RWPE2 (cell line): ENCODE measurements at regions not wholly inside any gene's neighbourhood (a gene's known extent, or its start where the extent isn't known, plus 50 kb on each side); places are given as distances from the start of the nearest gene placed in this dataset.

Experiments
- ATAC-seq: fragments of 200-7000 bp; cut with Tn5 transposase; 3 replicates; pipeline ENCODE4 v1.9.1; 2021; ENCODE audit warnings: low read depth
- DNase-seq: peaks from one replicate; pipeline ENCODE4 v3.0.0-alpha.2; 2020; ENCODE audit warnings: low spot score
- H3K27ac ChIP-seq: fragments of 450-650 bp; 2 replicates; pipeline ENCODE4 v1.5.1; 2017; ENCODE audit warnings: mild to moderate bottlenecking; ENCODE audit not compliant: poor library complexity, severe bottlenecking
- H3K27me3 ChIP-seq: fragments of 250-450 bp; sonication (Bioruptor Pico); 2 replicates; pipeline ENCODE4 v1.5.1; 2021; ENCODE audit warnings: mild to moderate bottlenecking, moderate library complexity; ENCODE audit not compliant: insufficient read depth, poor library complexity, severe bottlenecking
- H3K36me3 ChIP-seq: fragments of 250-450 bp; sonication (Bioruptor Pico); 2 replicates; pipeline ENCODE4 v1.5.1; 2020; ENCODE audit warnings: low read depth, mild to moderate bottlenecking, moderate library complexity
- H3K4me1 ChIP-seq: fragments of 250-450 bp; sonication (Bioruptor Pico); 2 replicates; pipeline ENCODE4 v1.5.1; 2021; ENCODE audit warnings: mild to moderate bottlenecking, moderate library complexity; ENCODE audit not compliant: insufficient read depth, poor library complexity, severe bottlenecking
- H3K4me3 ChIP-seq: fragments of 250-450 bp; sonication (Bioruptor Pico); 2 replicates; pipeline ENCODE4 v1.5.1; 2021; ENCODE audit warnings: mild to moderate bottlenecking, moderate library complexity; ENCODE audit not compliant: severe bottlenecking
- H3K9me3 ChIP-seq: fragments of 250-450 bp; sonication (Bioruptor Pico); 2 replicates; pipeline ENCODE4 v1.5.1; 2021; ENCODE audit warnings: mild to moderate bottlenecking, moderate library complexity; ENCODE audit not compliant: severe bottlenecking
- CTCF ChIP-seq: fragments of 450-650 bp; IDR thresholded peaks from one replicate; pipeline ENCODE4 v1.5.1; 2017; ENCODE audit warnings: mild to moderate bottlenecking, moderate library complexity; ENCODE audit not compliant: poor library complexity, severe bottlenecking

GRCh38 chr9:34830068-34830467, 120.1 kb upstream of the CCL21 start:
- no peak overlapping the region for H3K4me3 ChIP-seq
- DNase-seq: no peak
- no peak overlapping the region for H3K27ac ChIP-seq
- no peak for TF ChIP-seq CTCF
- H3K27me3 ChIP-seq: no peaks in the 10 kb centered on the region
- ATAC-seq: no peak
- no peaks in the 10 kb centered on the region for H3K4me1 ChIP-seq
- H3K9me3 ChIP-seq: no peaks in the 10 kb centered on the region
- no peaks in the 10 kb centered on the region for H3K36me3 ChIP-seq

DNA sequence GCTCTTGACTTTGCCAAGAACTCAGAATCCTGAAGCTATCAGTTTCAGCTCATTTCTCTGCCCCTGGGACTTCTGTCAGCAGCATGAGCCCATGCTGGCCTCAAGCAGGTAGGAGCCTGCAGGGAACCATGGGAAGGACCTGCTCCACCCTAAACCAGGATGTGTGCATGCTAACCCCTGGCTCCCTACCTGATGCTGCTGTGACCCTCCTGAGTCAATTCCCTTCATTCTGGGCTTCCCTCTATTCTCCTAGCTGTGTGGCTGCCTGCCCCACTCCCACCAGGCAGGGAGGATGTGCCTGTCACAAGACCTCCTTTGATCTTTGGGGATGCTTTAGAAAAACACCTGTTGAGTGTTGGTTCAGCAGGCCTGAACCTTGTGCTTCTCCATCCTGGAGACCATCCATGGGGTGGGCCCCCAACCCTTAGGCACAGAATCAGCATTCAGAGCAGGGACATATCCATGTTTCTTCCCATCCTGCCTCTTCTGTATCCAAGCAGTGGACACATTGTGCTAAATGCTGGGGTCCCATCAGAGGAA, 117.1 kb upstream of the CCL21 start:
- TF ChIP-seq CTCF: no peak
- H3K27ac ChIP-seq: no peak overlapping the region
- no peaks in the 10 kb centered on the region for H3K4me1 ChIP-seq
- no peaks in the 10 kb centered on the region for H3K9me3 ChIP-seq
- ATAC-seq: no peak
- no peak overlapping the region for H3K4me3 ChIP-seq
- no peak for DNase-seq
- no peaks in the 10 kb centered on the region for H3K27me3 ChIP-seq
- no peaks in the 10 kb centered on the region for H3K36me3 ChIP-seq

- DNase-seq (no peak), ATAC-seq (no peak)
- no peaks in the 10 kb centered on the region for H3K4me1 ChIP-seq
- H3K27ac ChIP-seq: no peak overlapping the region
- no peak overlapping the region for H3K4me3 ChIP-seq
- no peaks in the 10 kb centered on the region for H3K27me3 ChIP-seq
- no peak for TF ChIP-seq CTCF
- H3K9me3 ChIP-seq: no peaks in the 10 kb centered on the region
- H3K36me3 ChIP-seq: no peaks in the 10 kb centered on the region
Measured at GRCh38 chr9:34825775-34826174, 115.8 kb upstream of the CCL21 start.

DNA sequence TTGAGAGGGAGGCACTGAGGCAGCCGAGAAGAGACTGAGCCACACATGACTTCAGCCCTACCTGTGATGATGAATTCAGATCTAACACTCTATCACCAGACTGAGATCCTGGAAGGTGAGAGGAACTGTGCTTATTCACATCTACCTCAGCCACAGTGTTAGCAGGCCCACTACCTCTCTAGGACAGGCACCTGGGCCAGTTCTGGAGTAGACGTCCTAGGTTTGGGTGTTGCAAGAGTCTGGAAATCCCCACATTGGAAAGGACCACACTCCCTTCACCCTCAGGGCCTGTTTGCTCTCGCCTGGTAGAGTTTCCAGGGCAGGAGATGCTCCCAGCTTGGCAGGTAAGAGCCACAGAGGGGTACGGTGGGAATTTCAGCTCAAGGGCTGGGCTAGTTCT, 113.8 kb upstream of the CCL21 start:
- no peak for TF ChIP-seq CTCF
- H3K9me3 ChIP-seq: no peaks in the 10 kb centered on the region
- no peaks in the 10 kb centered on the region for H3K4me1 ChIP-seq
- no peak overlapping the region for H3K4me3 ChIP-seq
- no peak for ATAC-seq
- no peaks in the 10 kb centered on the region for H3K27me3 ChIP-seq
- H3K27ac ChIP-seq: no peak overlapping the region
- no peak for DNase-seq
- no peaks in the 10 kb centered on the region for H3K36me3 ChIP-seq

DNA sequence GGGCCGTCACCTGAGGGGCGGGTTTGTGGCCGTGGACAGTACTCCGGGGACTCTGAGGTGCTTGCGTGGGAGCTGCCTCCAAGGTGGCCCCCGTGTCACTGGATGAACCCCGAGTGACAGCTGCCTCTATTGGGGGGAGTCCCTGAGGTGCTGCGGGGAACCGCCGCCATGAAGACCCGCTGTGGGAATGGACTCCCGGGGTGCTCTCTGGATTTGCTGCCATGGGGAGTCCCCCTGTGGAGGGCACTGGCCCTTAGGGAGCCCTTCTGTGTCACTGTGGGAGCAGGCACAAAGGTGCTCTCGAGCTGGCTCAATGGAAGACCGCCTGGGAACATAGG, 100.2 kb upstream of the CCL21 start:
- Histone ChIP-seq H3K4me3 (no peak overlapping the region), H3K27ac (no peak overlapping the region), H3K9me3 (no peaks in the 10 kb centered on the region), H3K27me3 (peaks cover 31% of the 10 kb centered on the region), H3K4me1 (no peaks in the 10 kb centered on the region), H3K36me3 (no peaks in the 10 kb centered on the region)
- no peak for TF ChIP-seq CTCF
- ATAC-seq: no peak
- no peak for DNase-seq
